ENCODE measurements at regions not wholly inside any gene's neighbourhood (a gene's known extent, or its start where the extent isn't known, plus 50 kb on each side); places are given as distances from the start of the nearest gene placed in this dataset.

- TF ChIP-seq BHLHE40 (IDR thresholded peaks at IDR 0.05; ENCODE audit: low read depth, low read length), result no peak
- TF ChIP-seq RFX5 (IDR thresholded peaks at IDR 0.05; ENCODE audit: low read depth, low read length), result no peak
- TF ChIP-seq POLR2A (IDR thresholded peaks at IDR 0.05; ENCODE audit: low read depth, low read length), result no peak
Observed at GRCh38 chr10:35852721-35853120, 210.6 kb upstream of the FZD8 start.

All from IMR-90 (cell line).